NCI-H82 treated with DMSO at 0.1 percent for 48 hours (cell line): ENCODE measurements at regions not wholly inside any gene's neighbourhood (a gene's known extent, or its start where the extent isn't known, plus 50 kb on each side); places are given as distances from the start of the nearest gene placed in this dataset.
"Not testable (repeated sequence)": the region's sequence is repeated elsewhere in the genome, so short reads cannot be mapped to it uniquely, and the experiment has no call there.

Source experiments
- DNase-seq: peaks from one replicate; lab custom pipeline; 2025; ENCODE audit not compliant: unreplicated experiment; lab: John Stamatoyannopoulos, UW

DNA sequence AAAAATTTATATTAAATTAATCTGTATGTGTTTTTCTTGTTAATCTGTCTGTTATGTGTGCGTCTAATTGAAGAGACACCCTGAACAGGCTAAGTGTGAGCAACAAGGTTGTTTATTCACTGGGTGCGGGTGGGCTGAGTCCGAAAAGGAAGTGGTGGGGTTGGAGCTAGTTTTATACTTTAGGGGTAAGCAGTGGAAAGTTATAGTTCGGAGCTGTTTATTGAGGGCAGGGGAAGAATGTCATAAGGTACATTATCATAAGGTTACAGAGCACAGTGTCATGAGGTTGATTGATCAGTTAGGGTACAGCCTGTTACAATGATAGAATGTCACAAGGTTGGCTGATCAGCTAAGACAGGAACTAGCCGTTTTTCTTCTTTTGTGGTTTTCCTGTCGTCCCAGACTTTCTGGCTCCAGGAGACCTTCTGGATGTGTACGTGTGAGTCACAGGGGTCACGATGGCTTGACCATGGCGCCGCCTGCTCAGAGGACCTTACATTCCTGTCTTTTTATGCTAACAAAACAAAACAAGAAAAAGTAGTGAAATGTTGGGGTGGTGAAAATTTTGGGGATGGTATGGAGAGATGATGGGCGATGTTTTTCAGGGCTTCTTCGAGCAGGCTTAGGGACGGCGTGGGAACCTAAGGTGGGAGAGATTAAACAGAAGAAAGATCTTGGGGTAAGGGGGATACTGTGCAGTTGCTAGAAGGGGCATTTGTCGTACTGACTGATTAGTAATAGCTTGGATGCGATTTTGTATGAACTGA is 754.0 kb upstream of the ADGRB3 start:
- DNase-seq = no peak

- DNase-seq = not testable (repeated sequence)
Observed at GRCh38 chr6:67880343-67880742, 754.7 kb upstream of the ADGRB3 start.

DNA sequence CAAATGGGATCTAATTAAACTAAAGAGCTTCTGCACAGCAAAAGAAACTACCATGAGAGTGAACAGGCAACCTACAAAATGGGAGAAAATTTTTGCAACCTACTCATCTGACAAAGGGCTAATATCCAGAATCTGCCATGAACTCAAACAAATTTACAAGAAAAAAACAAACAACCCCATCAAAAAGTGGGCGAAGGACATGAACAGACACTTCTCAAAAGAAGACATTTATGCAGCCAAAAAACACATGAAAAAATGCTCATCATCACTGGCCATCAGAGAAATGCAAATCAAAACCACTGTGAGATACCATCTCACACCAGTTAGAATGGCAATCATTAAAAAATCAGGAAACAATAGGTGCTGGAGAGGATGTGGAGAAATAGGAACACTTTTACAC is 755.2 kb upstream of the ADGRB3 start:
- DNase-seq = not testable (repeated sequence)

DNA sequence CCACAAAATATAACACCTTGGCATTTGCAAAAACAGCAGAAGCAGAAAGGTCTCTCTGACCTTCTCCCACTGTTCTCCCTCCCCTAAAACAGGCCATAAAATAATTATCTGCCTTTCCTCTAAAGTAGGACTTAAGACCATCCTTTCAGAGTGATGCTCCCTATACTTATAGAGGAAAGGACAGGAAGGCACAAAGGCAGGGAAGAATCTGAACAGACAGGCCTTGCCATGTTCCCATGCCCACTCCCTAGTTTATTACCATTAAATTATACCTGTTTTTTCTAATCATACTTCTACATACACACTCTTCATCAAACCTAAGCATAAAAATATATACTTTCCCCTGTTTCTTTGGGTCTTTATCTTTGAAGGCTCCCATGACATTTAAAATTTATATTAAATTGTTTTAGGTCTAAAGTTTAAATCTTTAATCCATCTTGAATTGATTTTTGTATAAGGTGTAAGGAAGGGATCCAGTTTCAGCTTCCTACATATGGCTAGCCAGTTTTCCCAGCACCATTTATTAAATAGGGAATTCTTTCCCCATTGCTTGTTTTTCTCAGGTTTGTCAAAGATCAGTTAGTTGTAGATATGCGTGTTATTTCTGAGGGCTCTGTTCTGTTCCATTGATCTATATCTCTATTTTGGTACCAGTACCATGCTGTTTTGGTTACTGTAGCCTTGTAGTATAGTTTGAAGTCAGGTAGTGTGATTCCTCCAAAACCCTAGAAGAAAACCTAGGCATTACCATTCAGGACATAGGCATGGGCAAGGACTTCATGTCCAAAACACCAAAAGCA is 755.8 kb upstream of the ADGRB3 start:
- DNase-seq = not testable (repeated sequence)

DNA sequence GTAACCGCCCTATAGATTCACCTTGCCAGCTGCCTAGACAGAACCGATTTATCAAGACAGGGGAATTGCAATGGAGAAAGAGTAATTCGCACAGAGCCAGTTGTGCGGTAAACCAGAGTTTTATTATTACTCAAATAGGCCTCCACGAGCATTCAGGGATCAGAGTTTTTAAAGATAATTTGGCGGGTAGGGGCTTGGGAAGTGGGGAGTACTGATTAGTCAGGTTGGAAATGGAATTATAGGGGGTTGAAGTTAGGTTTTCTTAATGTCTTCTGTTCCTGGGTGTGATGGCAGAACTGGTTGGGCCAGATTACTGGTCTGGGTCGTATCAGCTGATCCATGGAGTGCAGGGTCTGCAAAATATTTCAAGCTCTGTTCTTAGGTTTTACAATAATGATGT is 756.9 kb upstream of the ADGRB3 start:
- DNase-seq = not testable (repeated sequence)

DNA sequence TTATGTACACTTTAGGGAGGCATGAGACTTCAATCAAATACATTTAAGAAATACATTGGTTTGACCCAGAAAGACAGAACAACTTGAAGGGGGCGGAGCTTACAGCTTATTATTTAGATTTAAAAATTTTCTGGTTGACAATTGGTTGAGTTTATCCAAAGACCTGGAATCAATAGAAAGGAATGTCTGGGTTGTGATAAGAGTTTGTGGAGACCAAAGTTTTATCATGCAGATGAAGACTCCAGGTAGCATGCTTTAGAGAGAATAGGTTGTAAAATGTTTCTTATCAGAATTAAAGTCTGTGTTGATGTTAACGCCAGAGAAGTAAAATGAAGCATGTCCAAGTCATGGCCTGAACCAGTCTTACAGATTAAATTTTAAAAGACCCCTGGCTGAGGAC is 757.8 kb upstream of the ADGRB3 start:
- DNase-seq = no peak

DNA sequence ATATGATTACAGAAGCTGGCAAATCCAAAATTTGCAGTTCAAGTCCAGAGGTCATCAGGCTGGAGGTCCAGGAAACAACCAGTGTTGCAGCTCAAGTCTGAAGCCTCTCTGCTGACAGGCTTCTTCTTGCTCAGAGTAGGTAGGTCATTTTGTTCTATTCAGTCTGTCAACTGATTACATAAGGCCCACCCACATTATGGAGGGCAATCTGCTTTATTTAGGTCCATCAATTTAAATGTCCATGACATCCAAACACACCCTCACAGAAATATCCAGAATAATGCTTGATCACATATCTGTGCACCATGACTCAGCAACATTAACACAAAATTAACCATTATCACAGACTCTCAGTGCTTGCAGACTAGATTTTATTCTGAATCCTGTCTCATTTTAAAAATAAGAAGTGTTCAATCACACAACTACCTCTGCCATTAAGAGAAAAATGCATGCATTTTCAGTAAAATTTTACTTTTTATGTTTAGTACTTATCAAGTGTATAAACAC is 759.2 kb upstream of the ADGRB3 start:
- no peak for DNase-seq

GRCh38 chr6:67870321-67870720 is 764.8 kb upstream of the ADGRB3 start:
- no peak for DNase-seq

DNA sequence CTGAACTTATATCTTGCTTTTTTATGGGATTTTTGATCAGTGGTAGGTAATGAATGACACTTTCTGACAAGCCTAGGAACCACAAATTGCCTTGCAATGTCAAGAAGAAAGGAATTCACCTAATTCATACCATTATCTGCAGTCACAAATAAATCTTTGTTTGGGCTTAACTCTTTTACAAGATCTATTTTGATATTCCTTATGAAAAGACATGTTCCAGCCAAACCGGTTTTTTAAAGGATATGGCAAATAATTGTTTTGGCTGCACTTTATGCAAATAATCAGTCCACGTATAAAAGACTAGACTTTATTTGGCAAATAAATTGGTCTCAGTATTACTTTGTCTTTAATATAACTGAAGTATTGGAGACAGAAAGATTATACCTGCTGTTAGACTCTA is 771.7 kb upstream of the ADGRB3 start:
- DNase-seq = no peak

DNA sequence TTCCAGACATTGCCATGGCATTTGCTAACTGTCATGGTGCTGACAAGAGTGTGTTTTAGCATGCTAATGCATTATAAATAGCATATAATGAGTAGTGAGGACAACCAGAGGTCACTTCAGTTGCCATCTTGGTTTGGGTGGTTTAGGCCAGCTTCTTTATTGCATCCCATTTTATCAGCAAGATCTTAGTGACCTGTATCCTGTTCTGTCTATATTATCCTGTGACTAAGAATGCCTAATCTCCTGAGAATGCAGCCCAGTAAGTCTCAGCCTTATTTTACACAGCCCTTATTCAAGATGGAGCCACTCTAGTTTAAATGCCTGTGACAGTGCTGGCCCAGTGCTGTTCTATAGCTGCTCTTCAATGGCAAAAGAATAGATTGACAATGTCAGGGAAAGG is 781.0 kb upstream of the ADGRB3 start:
- DNase-seq = no peak

GRCh38 chr6:67839818-67840217 is 795.3 kb upstream of the ADGRB3 start:
- DNase-seq = no peak

GRCh38 chr6:67825201-67825895 is 809.7 kb upstream of the ADGRB3 start:
- DNase-seq = no peak

GRCh38 chr6:67818322-67818721 is 816.8 kb upstream of the ADGRB3 start:
- no peak for DNase-seq

- DNase-seq = no peak
Observed at GRCh38 chr6:67815623-67816022, 819.5 kb upstream of the ADGRB3 start.

DNA sequence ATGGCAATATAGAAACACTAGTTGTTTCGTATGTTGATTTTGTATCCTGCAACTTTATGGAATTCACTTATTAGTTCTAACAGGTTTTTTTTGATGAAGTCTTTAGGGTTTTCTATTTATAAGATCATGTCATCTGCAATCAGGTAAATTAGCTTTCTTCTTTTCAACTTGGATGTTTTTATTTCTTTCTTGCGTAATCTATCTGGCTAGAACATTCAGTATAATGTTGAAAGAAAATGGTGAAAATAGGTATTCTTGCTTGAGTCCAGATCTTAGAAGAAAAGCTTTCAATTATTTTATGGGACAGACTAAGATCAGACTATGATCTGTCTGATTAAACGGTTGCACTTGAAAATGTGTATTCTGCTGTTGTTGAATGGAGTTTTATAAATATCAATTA is 820.8 kb upstream of the ADGRB3 start:
- no peak for DNase-seq

DNA sequence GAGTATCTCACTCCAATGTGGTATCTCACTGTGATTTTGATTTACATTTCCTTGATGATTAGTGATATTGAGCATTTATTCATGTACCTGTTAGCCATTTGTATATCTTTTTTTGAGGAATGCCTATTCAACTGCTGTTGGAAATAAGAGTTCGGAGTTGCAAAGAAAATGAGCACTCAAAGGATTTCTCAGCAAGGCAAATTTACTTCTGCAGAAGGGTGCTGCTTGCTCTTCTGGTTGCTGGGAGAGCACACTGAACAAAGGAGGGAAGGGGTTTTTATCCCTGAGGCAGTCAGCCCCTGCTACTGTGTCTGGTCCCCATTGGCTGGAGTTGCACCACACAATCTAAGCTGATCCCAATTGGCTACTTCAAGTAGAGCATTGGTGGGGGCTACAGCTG is 822.4 kb upstream of the ADGRB3 start:
- DNase-seq = no peak

DNA sequence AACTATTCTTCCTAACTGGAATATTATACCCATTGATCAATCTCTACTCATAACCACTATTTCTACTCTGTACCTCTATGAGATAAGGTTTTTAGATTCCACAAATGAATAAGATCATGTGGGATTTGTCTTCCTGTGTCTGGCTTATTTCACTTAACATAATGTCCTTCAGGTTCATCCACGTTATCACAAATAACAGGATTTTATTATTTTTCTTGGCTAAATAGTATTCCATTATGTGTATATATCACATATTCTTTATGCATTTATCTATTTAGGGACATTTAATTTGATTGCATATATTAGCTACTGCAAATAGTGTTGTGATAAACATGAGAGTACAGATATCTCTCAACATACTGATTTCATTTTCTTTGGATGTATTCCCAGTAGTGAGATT is 823.0 kb upstream of the ADGRB3 start:
- DNase-seq = no peak

GRCh38 chr6:67811239-67812037 is 823.6 kb upstream of the ADGRB3 start:
- DNase-seq = no peak

DNA sequence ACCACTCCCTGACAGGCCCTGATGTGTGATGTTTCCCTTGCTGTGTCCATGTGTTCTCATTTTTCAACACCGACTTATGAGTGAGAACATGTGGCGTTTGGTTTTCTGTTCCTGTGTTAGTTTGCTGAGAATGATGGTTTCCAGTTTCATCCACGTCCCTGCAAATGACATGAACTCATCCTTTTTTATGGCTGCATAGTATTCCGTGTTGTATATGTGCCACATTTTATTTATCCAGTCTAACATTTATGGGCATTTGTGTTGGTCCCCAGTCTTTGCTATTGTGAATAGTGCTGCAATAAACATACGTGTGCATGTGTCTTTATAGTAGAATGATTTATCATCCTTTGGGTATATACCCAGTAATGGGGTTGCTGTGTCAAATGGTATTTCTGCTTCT is 830.3 kb upstream of the ADGRB3 start:
- not testable (repeated sequence) for DNase-seq

DNA sequence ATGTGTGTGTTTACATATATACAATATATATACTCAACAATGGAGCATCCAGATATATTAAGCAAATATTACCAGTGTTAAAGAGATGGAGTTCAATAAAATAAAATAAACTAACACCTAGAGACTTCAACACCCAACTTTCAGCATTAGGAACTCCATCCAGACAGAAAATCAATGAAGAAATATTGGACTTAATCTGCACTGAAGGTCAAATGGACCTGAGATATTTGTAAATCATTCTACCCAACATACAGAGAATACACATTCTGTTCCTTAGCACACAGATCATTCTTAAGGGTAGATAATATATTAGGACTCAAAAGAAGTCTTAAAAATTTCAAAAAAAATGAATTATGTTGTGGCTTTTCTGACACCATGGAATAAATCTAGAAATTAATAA is 832.3 kb upstream of the ADGRB3 start:
- DNase-seq = no peak

GRCh38 chr6:67792996-67793395 is 842.1 kb upstream of the ADGRB3 start:
- no peak for DNase-seq
